ENCODE measurements at regions not wholly inside any gene's neighbourhood (a gene's known extent, or its start where the extent isn't known, plus 50 kb on each side); places are given as distances from the start of the nearest gene placed in this dataset.
"Not testable (repeated sequence)": the region's sequence is repeated elsewhere in the genome, so short reads cannot be mapped to it uniquely, and the experiment has no call there.

DNA sequence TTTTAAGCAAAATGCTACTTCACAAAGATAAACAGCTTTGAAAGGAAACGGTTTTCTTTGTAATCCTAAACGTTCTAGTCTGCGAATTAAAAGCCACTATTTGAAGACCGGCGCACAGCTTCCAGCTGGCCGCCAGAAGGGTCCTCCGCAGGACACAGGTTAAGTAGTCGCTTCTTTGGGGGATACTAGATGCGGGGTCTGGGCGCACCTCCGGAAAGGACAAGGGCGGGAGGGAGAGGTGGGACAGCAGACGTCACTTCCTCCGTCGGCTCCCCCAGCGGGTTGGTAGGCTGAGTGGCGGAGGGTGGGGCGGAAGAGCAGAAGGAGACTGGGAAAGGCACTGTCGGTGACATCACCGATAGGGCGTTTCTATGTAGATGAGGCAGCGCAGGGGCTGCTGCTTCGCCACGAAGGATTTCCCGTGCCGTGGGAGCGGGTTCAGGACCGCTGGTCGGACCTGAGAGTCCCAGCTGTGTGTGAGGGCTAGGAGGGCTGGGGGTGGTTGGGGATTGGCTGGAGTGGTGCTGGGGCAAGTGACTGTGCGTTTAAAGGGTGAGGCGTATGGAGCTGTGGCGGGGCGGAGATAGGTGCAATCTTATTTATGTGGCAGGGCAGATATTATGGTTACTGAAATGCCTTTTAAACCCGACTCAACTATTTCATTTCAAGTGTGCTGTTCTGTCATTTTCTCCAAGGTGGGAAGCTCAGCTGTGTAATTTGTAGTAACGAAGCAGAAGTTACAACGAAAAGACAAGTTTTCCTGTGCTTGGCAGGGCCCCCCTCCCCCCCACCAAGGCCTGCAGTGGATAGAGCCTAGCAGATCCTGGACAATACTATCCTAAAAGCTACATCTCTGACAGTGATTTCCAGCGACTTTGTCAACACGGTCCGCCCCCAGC, 158.3 kb upstream of the NOTCH2NLA start:
- peak; percentile 86 for DNase-seq
- H3K36me3 Mint-ChIP-seq (ENCODE audit: low read depth); H3K9me3 Mint-ChIP-seq; intact Hi-C loops (cut with micrococcal nuclease); H3K27me3 Mint-ChIP-seq: not testable (repeated sequence)
- Mint-ChIP-seq H3K4me1 (peaks cover 10% of the 10 kb centered on the region), H3K4me3 (peak overlapping the region; percentile 92), H3K27ac (peak overlapping the region; percentile 100)

DNA sequence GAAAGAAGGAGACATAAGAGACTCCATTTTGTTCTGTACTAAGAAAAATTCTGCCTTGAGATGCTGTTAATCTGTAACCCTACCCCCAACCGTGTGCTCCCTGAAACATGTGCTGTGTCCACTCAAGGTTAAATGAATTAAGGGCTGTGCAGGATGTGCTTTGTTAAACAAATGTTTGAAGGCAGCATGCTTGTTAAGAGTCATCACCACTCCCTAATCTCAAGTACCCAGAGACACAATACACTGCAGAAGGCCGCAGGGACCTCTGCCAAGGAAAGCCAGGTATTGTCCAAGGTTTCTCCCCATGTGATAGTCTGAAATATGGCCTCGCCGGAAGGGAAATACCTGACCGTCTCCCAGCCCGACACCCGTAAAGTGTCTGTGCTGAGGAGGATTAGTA, 152.4 kb upstream of the NOTCH2NLA start:
- intact Hi-C loops (cut with micrococcal nuclease) = not testable (repeated sequence)

GRCh38 chr1:146376708-146377496, 148.1 kb upstream of the NOTCH2NLA start:
- Mint-ChIP-seq H3K4me3 (peak overlapping the region; percentile 84), H3K4me1 (peaks cover 15% of the 10 kb centered on the region), H3K27ac (peak overlapping the region; percentile 98)
- intact Hi-C loops (cut with micrococcal nuclease); H3K36me3 Mint-ChIP-seq (ENCODE audit: low read depth); H3K27me3 Mint-ChIP-seq; H3K9me3 Mint-ChIP-seq: not testable (repeated sequence)
- DNase-seq = peak; percentile 92

More for the DNA sequence above, 152.4 kb upstream of the NOTCH2NLA start:
- not testable (repeated sequence) for DNase-seq; H3K4me3 Mint-ChIP-seq; H3K36me3 Mint-ChIP-seq (ENCODE audit: low read depth); H3K4me1 Mint-ChIP-seq; H3K27ac Mint-ChIP-seq; H3K9me3 Mint-ChIP-seq; H3K27me3 Mint-ChIP-seq

- H3K9me3 Mint-ChIP-seq; H3K36me3 Mint-ChIP-seq (ENCODE audit: low read depth); H3K27me3 Mint-ChIP-seq; intact Hi-C loops (cut with micrococcal nuclease): not testable (repeated sequence)
- peaks cover 15% of the 10 kb centered on the region for H3K4me1 Mint-ChIP-seq
- peak; percentile 95 for DNase-seq
- H3K27ac Mint-ChIP-seq = peak overlapping the region; percentile 98
- H3K4me3 Mint-ChIP-seq = peak overlapping the region; percentile 84
These were observed 147.5 kb upstream of the NOTCH2NLA start for GRCh38 chr1:146376309-146376707.

GRCh38 chr1:146375108-146375507, 146.3 kb upstream of the NOTCH2NLA start:
- H3K9me3 Mint-ChIP-seq; intact Hi-C loops (cut with micrococcal nuclease); H3K36me3 Mint-ChIP-seq (ENCODE audit: low read depth); H3K27ac Mint-ChIP-seq; H3K27me3 Mint-ChIP-seq: not testable (repeated sequence)
- DNase-seq = peak; percentile 51
- peaks cover 15% of the 10 kb centered on the region for H3K4me1 Mint-ChIP-seq
- H3K4me3 Mint-ChIP-seq = peak overlapping the region; percentile 43

GRCh38 chr1:146369940-146370339, 141.1 kb upstream of the NOTCH2NLA start:
- H3K9me3 Mint-ChIP-seq; H3K36me3 Mint-ChIP-seq (ENCODE audit: low read depth); H3K27me3 Mint-ChIP-seq; H3K4me1 Mint-ChIP-seq; intact Hi-C loops (cut with micrococcal nuclease): not testable (repeated sequence)
- H3K4me3 Mint-ChIP-seq = peak overlapping the region; percentile 85
- peak overlapping the region; percentile 84 for H3K27ac Mint-ChIP-seq
- DNase-seq = peak; percentile 79

GRCh38 chr1:146355373-146355772, 126.6 kb upstream of the NOTCH2NLA start:
- H3K36me3 Mint-ChIP-seq (ENCODE audit: low read depth); H3K9me3 Mint-ChIP-seq; intact Hi-C loops (cut with micrococcal nuclease); H3K4me3 Mint-ChIP-seq; H3K4me1 Mint-ChIP-seq; H3K27me3 Mint-ChIP-seq; H3K27ac Mint-ChIP-seq; DNase-seq: not testable (repeated sequence)

GRCh38 chr1:146326863-146327262, 98.0 kb upstream of the NOTCH2NLA start:
- H3K9me3 Mint-ChIP-seq; H3K36me3 Mint-ChIP-seq (ENCODE audit: low read depth); intact Hi-C loops (cut with micrococcal nuclease); DNase-seq; H3K27me3 Mint-ChIP-seq; H3K4me3 Mint-ChIP-seq; H3K27ac Mint-ChIP-seq; H3K4me1 Mint-ChIP-seq: not testable (repeated sequence)

DNA sequence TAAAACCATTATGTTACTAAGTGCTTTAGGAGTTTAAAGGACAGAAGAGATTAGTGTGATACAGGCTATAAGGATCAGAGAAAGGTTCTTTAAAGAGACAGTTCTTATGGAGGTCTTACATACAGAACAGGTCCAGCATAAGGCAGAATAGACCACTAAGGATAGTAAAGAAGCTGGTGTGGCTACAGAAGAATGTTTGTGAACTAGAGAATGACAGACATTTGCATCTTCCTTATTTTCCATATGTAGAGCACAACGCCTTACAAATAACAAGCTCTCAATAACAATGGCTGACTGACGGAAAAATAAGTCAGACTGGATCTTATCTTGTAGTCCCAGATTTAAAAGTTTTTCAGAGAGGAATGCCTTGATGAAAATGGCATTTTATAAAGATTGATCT, 95.6 kb upstream of the NOTCH2NLA start:
- H3K36me3 Mint-ChIP-seq (ENCODE audit: low read depth); H3K4me3 Mint-ChIP-seq; DNase-seq; H3K4me1 Mint-ChIP-seq; H3K9me3 Mint-ChIP-seq; intact Hi-C loops (cut with micrococcal nuclease); H3K27ac Mint-ChIP-seq; H3K27me3 Mint-ChIP-seq: not testable (repeated sequence)

DNA sequence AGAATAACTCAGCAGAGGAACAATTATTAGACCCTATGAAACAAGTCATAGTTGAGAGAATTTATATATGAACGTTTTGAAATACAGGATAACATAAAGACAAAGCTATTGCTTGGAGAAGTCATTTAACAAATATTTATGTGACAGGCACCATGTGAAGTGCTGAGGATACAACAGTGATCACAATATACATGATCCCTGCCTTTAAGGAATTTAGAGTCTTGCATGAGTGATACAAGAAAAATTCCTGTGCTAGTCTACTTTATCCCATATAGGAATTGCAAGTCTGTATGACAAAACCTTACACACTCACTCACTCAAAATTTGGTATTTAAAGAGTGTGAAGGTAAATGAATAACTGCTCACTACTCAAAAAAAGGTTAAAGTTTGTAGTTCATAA, 94.5 kb upstream of the NOTCH2NLA start:
- H3K27me3 Mint-ChIP-seq; H3K27ac Mint-ChIP-seq; H3K4me1 Mint-ChIP-seq; H3K9me3 Mint-ChIP-seq; intact Hi-C loops (cut with micrococcal nuclease); H3K36me3 Mint-ChIP-seq (ENCODE audit: low read depth); DNase-seq; H3K4me3 Mint-ChIP-seq: not testable (repeated sequence)

- H3K27me3 Mint-ChIP-seq; H3K36me3 Mint-ChIP-seq (ENCODE audit: low read depth); H3K9me3 Mint-ChIP-seq; H3K4me3 Mint-ChIP-seq; DNase-seq; H3K4me1 Mint-ChIP-seq; H3K27ac Mint-ChIP-seq; intact Hi-C loops (cut with micrococcal nuclease): not testable (repeated sequence)
These were observed 94.1 kb upstream of the NOTCH2NLA start for GRCh38 chr1:146322893-146323292.

DNA sequence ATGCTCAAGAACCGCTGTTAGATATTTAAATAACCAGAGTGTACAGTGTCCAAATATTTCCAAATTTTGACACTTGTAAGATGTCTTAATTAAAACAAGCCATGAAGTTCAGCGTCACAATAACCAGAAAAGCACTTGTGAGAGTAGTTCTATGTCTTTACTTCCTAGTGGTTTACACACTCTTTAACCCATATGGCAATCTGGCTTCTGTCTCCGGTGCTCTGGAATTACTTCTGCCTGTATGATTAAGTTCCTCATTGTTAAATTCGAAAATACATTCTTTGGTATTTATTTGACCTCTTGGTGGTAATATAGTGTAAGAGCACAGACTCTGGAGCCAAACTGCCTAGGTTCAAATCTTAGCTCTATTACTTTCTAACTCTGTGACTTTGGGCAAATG, 89.9 kb upstream of the NOTCH2NLA start:
- H3K27ac Mint-ChIP-seq; H3K4me1 Mint-ChIP-seq; H3K4me3 Mint-ChIP-seq; intact Hi-C loops (cut with micrococcal nuclease); H3K36me3 Mint-ChIP-seq (ENCODE audit: low read depth); DNase-seq; H3K9me3 Mint-ChIP-seq; H3K27me3 Mint-ChIP-seq: not testable (repeated sequence)

DNA sequence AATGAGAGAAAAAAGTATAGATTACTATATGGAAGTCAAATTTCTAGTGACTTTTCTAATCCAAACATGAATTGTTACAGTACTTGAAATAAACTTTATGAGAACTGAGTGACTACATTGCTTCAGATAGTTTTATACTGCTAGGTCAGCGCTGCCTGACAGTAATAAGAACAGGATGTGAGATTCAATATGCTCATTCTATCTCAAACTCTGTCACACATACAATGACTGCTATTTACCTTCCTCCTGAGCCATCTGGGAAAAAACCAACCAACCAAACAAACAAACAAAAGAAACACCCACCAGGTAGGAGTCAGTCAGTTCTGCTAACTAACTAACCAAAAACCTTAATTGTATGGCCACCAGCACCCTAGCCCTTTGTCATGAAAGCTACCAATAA, 89.0 kb upstream of the NOTCH2NLA start:
- H3K27ac Mint-ChIP-seq; H3K9me3 Mint-ChIP-seq; DNase-seq; H3K4me3 Mint-ChIP-seq; H3K4me1 Mint-ChIP-seq; H3K36me3 Mint-ChIP-seq (ENCODE audit: low read depth); intact Hi-C loops (cut with micrococcal nuclease); H3K27me3 Mint-ChIP-seq: not testable (repeated sequence)

DNA sequence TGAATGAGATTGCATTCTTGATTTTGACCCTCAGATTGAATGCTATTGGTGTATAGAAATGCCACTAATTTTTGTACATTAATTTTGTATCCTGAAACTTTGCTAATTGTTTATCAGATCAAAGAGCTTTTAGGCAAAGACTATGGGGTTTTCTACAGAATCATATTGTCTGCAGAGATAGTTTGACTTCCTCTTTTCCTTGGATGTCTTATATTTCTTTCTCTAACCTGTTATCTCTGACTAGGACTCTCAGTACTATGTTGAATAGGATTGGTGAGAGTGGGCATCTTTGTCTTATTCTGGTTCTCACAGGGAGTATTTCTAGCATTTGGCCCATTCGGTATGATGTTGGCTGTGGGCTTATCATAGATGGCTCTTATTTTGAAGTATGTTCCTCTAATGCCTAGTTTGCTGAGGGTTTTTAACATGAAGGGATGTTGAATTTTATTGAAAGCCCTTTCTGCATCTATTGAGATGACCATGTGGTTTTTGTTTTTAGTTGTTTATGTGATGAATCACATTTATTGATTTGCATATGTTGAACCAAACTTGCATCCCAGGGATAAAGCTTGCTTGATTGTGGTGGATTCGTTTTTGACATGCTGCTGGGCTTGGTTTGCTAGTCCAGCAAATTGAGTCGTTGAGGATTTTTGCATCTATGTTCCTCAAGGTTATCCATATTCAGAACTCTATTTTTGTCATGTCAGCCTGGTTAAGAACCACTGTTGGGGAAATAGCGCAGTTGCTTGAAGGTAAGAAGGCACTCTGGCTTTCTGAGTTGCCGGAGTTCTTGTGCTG, 85.8 kb upstream of the NOTCH2NLA start:
- H3K4me3 Mint-ChIP-seq; H3K4me1 Mint-ChIP-seq; H3K27me3 Mint-ChIP-seq; H3K9me3 Mint-ChIP-seq; intact Hi-C loops (cut with micrococcal nuclease); H3K36me3 Mint-ChIP-seq (ENCODE audit: low read depth); H3K27ac Mint-ChIP-seq; DNase-seq: not testable (repeated sequence)
